C4-2B (cell line): ENCODE measurements at regions not wholly inside any gene's neighbourhood (a gene's known extent, or its start where the extent isn't known, plus 50 kb on each side); places are given as distances from the start of the nearest gene placed in this dataset.

Experiments used
- ZFX ChIP-seq: fragments of 450-650 bp; IDR thresholded peaks from 2 replicates; pipeline ENCODE4 v1.6.1; 2017
- TF ChIP-seq, protein P1 (sequence below): fragments of 450-650 bp; conservative IDR thresholded peaks from 2 replicates; pipeline ENCODE4 v1.5.1; 2017; ENCODE audit warnings: mild to moderate bottlenecking

- TF ChIP-seq, protein P1, sequence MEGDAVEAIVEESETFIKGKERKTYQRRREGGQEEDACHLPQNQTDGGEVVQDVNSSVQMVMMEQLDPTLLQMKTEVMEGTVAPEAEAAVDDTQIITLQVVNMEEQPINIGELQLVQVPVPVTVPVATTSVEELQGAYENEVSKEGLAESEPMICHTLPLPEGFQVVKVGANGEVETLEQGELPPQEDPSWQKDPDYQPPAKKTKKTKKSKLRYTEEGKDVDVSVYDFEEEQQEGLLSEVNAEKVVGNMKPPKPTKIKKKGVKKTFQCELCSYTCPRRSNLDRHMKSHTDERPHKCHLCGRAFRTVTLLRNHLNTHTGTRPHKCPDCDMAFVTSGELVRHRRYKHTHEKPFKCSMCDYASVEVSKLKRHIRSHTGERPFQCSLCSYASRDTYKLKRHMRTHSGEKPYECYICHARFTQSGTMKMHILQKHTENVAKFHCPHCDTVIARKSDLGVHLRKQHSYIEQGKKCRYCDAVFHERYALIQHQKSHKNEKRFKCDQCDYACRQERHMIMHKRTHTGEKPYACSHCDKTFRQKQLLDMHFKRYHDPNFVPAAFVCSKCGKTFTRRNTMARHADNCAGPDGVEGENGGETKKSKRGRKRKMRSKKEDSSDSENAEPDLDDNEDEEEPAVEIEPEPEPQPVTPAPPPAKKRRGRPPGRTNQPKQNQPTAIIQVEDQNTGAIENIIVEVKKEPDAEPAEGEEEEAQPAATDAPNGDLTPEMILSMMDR, result no peak
- TF ChIP-seq ZFX, result no peak
Measured at GRCh38 chr1:29983321-29983720, 740.1 kb downstream of the MATN1 start.
